H1 (cell line): ENCODE measurements at regions not wholly inside any gene's neighbourhood (a gene's known extent, or its start where the extent isn't known, plus 50 kb on each side); places are given as distances from the start of the nearest gene placed in this dataset.
"Not testable (repeated sequence)": the region's sequence is repeated elsewhere in the genome, so short reads cannot be mapped to it uniquely, and the experiment has no call there.

Experiments
- CTCF ChIA-PET: fragments of 300-600 bp; sonication (Branson Sonifier 250); formaldehyde crosslinking; loops from one replicate; lab custom pipeline; 2021; ENCODE audit not compliant: partially characterized antibody; lab: Charles Lee
- POLR2A ChIA-PET: fragments of 300-600 bp; sonication (Branson Sonifier 250); formaldehyde crosslinking; loops from one replicate; lab custom pipeline; 2021; ENCODE audit warnings: inconsistent platforms; ENCODE audit not compliant: partially characterized antibody; lab: Charles Lee
- DNase-seq, 2 experiments: peaks; one replicate each; pipeline versions ENCODE4 v3.0.0 to v3.0.0-alpha.2; 2010 to 2022; ENCODE audit warnings: low spot score in 2 of 2, low read depth in 1 of 2, mixed read lengths in 1 of 2
- FAIRE-seq: peaks from 2 replicates; lab custom pipeline; 2011; peaks lifted over from hg19 to GRCh38; lab: Jason Lieb, UNC
- H2AFZ ChIP-seq: 2 replicates; pipeline ENCODE4 v1.8.1; 2012; ENCODE audit warnings: low read length, inconsistent platforms
- H2AK5ac ChIP-seq: 2 replicates; pipeline ENCODE4 v1.6.1; 2013; ENCODE audit warnings: low read depth, low read length
- H2BK120ac ChIP-seq: replicated peaks from 2 replicates; pipeline ENCODE3; 2013; ENCODE audit warnings: low read depth, low read length, inconsistent platforms
- H2BK12ac ChIP-seq: 2 replicates; pipeline ENCODE4 v1.6.1; 2013; ENCODE audit warnings: low read depth, low read length
- H2BK15ac ChIP-seq: 2 replicates; pipeline ENCODE4 v1.6.1; 2013; ENCODE audit warnings: low read length
- H2BK20ac ChIP-seq: 2 replicates; pipeline ENCODE4 v1.6.1; 2013; ENCODE audit warnings: low read length
- H2BK5ac ChIP-seq: 2 replicates; pipeline ENCODE4 v1.6.1; 2013; ENCODE audit warnings: low read depth, low read length
- H3K14ac ChIP-seq: 2 replicates; pipeline ENCODE4 v1.6.1; 2013; ENCODE audit warnings: inconsistent platforms; ENCODE audit not compliant: insufficient read length
- H3K18ac ChIP-seq: 2 replicates; pipeline ENCODE4 v1.6.1; 2013; ENCODE audit warnings: low read length; ENCODE audit errors: extremely low read depth
- H3K23ac ChIP-seq: 2 replicates; pipeline ENCODE4 v1.6.1; 2013; ENCODE audit warnings: inconsistent platforms; ENCODE audit not compliant: insufficient read length
- H3K23me2 ChIP-seq: 2 replicates; pipeline ENCODE4 v1.6.1; 2013; ENCODE audit warnings: low read depth, low read length
- H3K27ac ChIP-seq: 2 replicates; pipeline ENCODE4 v1.6.1; 2011; ENCODE audit warnings: low read depth, low read length, inconsistent platforms
- H3K27me3 ChIP-seq, 4 experiments: replicated peaks in 1 of 4; 1 replicate in 1 of 4; 2 replicates in 3 of 4; pipeline versions ENCODE4 v1.6.1 to v1.8.1; 2011 to 2013; ENCODE audit warnings: low read length in 3 of 4, mild to moderate bottlenecking in 3 of 4, inconsistent platforms in 2 of 4, mixed read lengths in 2 of 4, moderate library complexity in 1 of 4; ENCODE audit not compliant: control insufficient read depth in 3 of 4, insufficient read depth in 3 of 4; ENCODE audit errors: extremely low read depth in 1 of 4
- H3K36me3 ChIP-seq, 4 experiments: 2 replicates each; pipeline versions ENCODE4 v1.6.1 to v1.8.1; 2011 to 2013; ENCODE audit warnings: mild to moderate bottlenecking in 4 of 4, low read length in 3 of 4, moderate library complexity in 2 of 4, control low read depth in 1 of 4, inconsistent platforms in 1 of 4; ENCODE audit not compliant: insufficient read depth in 4 of 4, control insufficient read depth in 2 of 4
- H3K4ac ChIP-seq: replicated peaks from 2 replicates; pipeline ENCODE3; 2013; ENCODE audit warnings: low read length, low read depth, mixed read lengths, inconsistent platforms; ENCODE audit not compliant: insufficient read length
- H3K4me1 ChIP-seq, 4 experiments: replicated peaks in 1 of 4; 1 replicate in 1 of 4; 2 replicates in 3 of 4; pipeline versions ENCODE4 v1.6.1 to v1.8.1; 2011 to 2013; ENCODE audit warnings: low read length in 3 of 4, inconsistent platforms in 2 of 4, mixed read lengths in 1 of 4; ENCODE audit not compliant: insufficient read depth in 4 of 4, control insufficient read depth in 3 of 4
- H3K4me2 ChIP-seq, 2 experiments: 2 replicates each; pipeline versions ENCODE4 v1.6.1 to v1.8.1; 2011 to 2013; ENCODE audit warnings: low read depth in 2 of 2, low read length in 2 of 2, control low read depth in 1 of 2, inconsistent platforms in 1 of 2, mild to moderate bottlenecking in 1 of 2; ENCODE audit not compliant: insufficient read depth in 1 of 2
- H3K4me3 ChIP-seq, 4 experiments: fragments of 200-600, 300-600 bp in 1 of 4; sonication (generic), shearing (Covaris generic), sonication (Bioruptor Twin) in 1 of 4; 2 replicates each; pipeline versions ENCODE4 v1.5.1 to v1.8.1; 2011 to 2016; ENCODE audit warnings: low read length in 4 of 4, low read depth in 3 of 4, control low read depth in 2 of 4, inconsistent platforms in 2 of 4, mild to moderate bottlenecking in 2 of 4, mixed read lengths in 1 of 4, moderate library complexity in 1 of 4; ENCODE audit not compliant: insufficient read depth in 2 of 4; ENCODE audit errors: extremely low read depth in 1 of 4
- H3K56ac ChIP-seq: replicated peaks from 2 replicates; pipeline ENCODE3; 2013; ENCODE audit warnings: low read depth, mild to moderate bottlenecking, mixed read lengths, low read length, inconsistent platforms; ENCODE audit not compliant: insufficient read length
- H3K79me1 ChIP-seq: 2 replicates; pipeline ENCODE4 v1.6.1; 2013; ENCODE audit warnings: low read depth, low read length, control low read depth
- H3K79me2 ChIP-seq, 2 experiments: 2 replicates each; pipeline versions ENCODE4 v1.6.1 to v1.8.1; 2012 to 2013; ENCODE audit warnings: low read length in 2 of 2, mild to moderate bottlenecking in 2 of 2, inconsistent platforms in 1 of 2; ENCODE audit not compliant: insufficient read depth in 2 of 2, control insufficient read depth in 1 of 2
- H3K9ac ChIP-seq, 4 experiments: replicated peaks in 1 of 4; 1 replicate in 1 of 4; 2 replicates in 3 of 4; pipeline versions ENCODE4 v1.6.1 to v1.8.1; 2011 to 2013; ENCODE audit warnings: low read depth in 3 of 4, low read length in 3 of 4, control low read depth in 2 of 4, mild to moderate bottlenecking in 2 of 4, moderate library complexity in 2 of 4, inconsistent platforms in 1 of 4; ENCODE audit errors: extremely low read depth in 1 of 4
- H3K9me3 ChIP-seq, 2 experiments: 2 replicates each; pipeline versions ENCODE4 v1.6.1 to v1.8.1; 2012 to 2013; ENCODE audit warnings: mild to moderate bottlenecking in 2 of 2, moderate library complexity in 2 of 2, control low read depth in 1 of 2, inconsistent platforms in 1 of 2, low read depth in 1 of 2, low read length in 1 of 2, mixed read lengths in 1 of 2; ENCODE audit not compliant: insufficient read depth in 2 of 2
- H4K20me1 ChIP-seq, 2 experiments: replicated peaks in 1 of 2; 2 replicates each; pipeline versions ENCODE3 to v1.8.1; 2011 to 2013; ENCODE audit warnings: inconsistent platforms in 2 of 2, low read length in 2 of 2, mild to moderate bottlenecking in 1 of 2; ENCODE audit not compliant: insufficient read depth in 2 of 2, control insufficient read depth in 1 of 2
- H4K5ac ChIP-seq: 2 replicates; pipeline ENCODE4 v1.6.1; 2013; ENCODE audit warnings: low read length, low read depth, mixed read lengths, inconsistent platforms; ENCODE audit not compliant: insufficient read length
- H4K8ac ChIP-seq: 2 replicates; pipeline ENCODE4 v1.8.0; 2013; ENCODE audit warnings: mild to moderate bottlenecking, moderate library complexity, low read length, inconsistent platforms; ENCODE audit not compliant: insufficient read depth; ENCODE audit errors: extremely low read depth
- H4K91ac ChIP-seq: replicated peaks from 2 replicates; pipeline ENCODE3; 2013; ENCODE audit warnings: low read length, mixed read lengths, inconsistent platforms; ENCODE audit not compliant: insufficient read length
- WGBS, 2 experiments: shearing (Covaris generic) in 1 of 2; methylation state at CpG; one replicate each; pipeline versions ENCODE4 v1.1.6 to v1.1.7; 2013 to 2015; ENCODE audit warnings: low lambda C conversion rate in 2 of 2, mixed read lengths in 2 of 2, inconsistent platforms in 1 of 2, low coverage in 1 of 2, missing lambda C conversion rate in 1 of 2; ENCODE audit not compliant: insufficient replicate concordance in 2 of 2, insufficient coverage in 1 of 2, insufficient read length in 1 of 2; ENCODE audit errors: extremely low coverage in 1 of 2, missing lambda C conversion rate in 1 of 2; 5-methylcytosine and 5-hydroxymethylcytosine counted together

DNA sequence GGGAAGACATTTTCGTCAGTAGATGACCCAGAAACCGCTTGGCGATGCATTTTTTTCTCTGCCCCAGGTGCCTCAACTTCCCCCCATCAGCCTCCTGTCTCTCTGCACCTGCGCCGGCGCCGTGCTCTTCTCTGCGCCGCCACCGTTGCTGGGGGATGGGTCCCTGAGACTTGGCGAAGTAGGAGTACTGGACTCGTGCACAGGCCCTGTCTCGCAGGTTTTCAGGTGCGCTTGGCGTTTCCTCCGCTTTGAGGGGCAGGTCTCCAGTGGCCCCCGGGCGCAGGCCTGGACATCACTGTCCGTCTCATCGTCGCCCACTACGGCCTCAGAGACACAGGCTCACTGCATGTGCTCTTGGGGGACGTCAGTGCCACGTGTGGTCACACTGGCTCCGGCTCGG, 532.1 kb downstream of the FOXD4L4 start:
- H3K79me2 ChIP-seq, H4K5ac ChIP-seq, H3K27me3 ChIP-seq, H4K8ac ChIP-seq, H2BK20ac ChIP-seq, H3K79me1 ChIP-seq, H3K23me2 ChIP-seq, H4K20me1 ChIP-seq, H3K14ac ChIP-seq, H4K91ac ChIP-seq, H3K4ac ChIP-seq, H3K4me1 ChIP-seq, H3K9ac ChIP-seq, H2BK5ac ChIP-seq, H2BK120ac ChIP-seq, H3K27ac ChIP-seq, POLR2A ChIA-PET, DNase-seq, H3K23ac ChIP-seq, H3K4me2 ChIP-seq, CTCF ChIA-PET, H3K4me3 ChIP-seq, H3K36me3 ChIP-seq, H2AK5ac ChIP-seq, H3K56ac ChIP-seq, H2AFZ ChIP-seq, H3K18ac ChIP-seq, H2BK15ac ChIP-seq, H2BK12ac ChIP-seq, FAIRE-seq: not testable (repeated sequence)
- 100% methylated on average over 6 of the region's 26 CpGs; no CpG with 5 or more reads in 1 of the 2 experiments for WGBS, 2 experiments
- H3K9me3 ChIP-seq, result peaks cover 0 to 31% of the 10 kb centered on the region in 2 experiments; a peak in 1 of 4 replicates

DNA sequence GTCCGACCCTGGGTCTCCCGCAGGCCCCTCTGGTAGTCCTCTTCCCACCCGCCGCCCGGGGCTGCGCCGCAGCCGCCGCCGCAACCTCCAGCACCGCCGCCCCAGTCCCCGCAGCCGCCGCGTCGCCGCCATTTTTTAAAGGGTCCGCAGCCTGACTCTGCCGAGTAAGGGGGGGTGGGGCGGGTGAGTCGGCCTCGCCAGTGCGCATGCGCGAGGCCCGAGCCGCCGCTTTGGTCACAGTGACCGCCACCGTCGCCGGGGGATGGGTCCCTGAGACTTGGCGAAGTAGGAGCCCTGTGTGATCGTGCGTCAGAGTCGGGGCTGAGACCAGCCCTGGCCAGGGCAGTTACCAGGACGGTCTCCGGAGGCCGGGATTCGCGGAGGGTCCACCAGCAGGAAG, 532.8 kb downstream of the FOXD4L4 start:
- H3K4me1 ChIP-seq, H3K9ac ChIP-seq, H4K8ac ChIP-seq, H3K27me3 ChIP-seq, H4K5ac ChIP-seq, H3K4ac ChIP-seq, H2AK5ac ChIP-seq, H3K36me3 ChIP-seq, H4K20me1 ChIP-seq, POLR2A ChIA-PET, H3K23ac ChIP-seq, H3K79me2 ChIP-seq, H2BK5ac ChIP-seq, H3K14ac ChIP-seq, H4K91ac ChIP-seq, H3K79me1 ChIP-seq, CTCF ChIA-PET, H2AFZ ChIP-seq, H3K56ac ChIP-seq, H3K23me2 ChIP-seq, FAIRE-seq, H2BK15ac ChIP-seq, H2BK12ac ChIP-seq, H3K4me2 ChIP-seq, H3K27ac ChIP-seq, H2BK120ac ChIP-seq, H2BK20ac ChIP-seq, H3K18ac ChIP-seq: not testable (repeated sequence)
- Histone ChIP-seq H3K9me3 (peaks cover 0 to 24% of the 10 kb centered on the region in 2 experiments; a peak in 1 of 4 replicates), H3K4me3 (0 out of 8 replicates have a peak overlapping the region, but pooled peaks of 1 of the 4 experiments have one; percentile 50)
- peak in 1 of 2 experiments; percentile 67 for DNase-seq
- WGBS, 2 experiments, result no CpG with 5 or more reads among the region's 42 CpGs
